ENCODE measurements at regions not wholly inside any gene's neighbourhood (a gene's known extent, or its start where the extent isn't known, plus 50 kb on each side); places are given as distances from the start of the nearest gene placed in this dataset.

GRCh38 chr11:29006668-29007067 lies 898.5 kb downstream of the METTL15 start:
- DNase-seq (ENCODE audit: extremely low read depth, insufficient read length): no peak
- Histone ChIP-seq H3K4me3 (replicated peaks; ENCODE audit: low read depth, low read length) (no peak overlapping the region), H3K27me3 (replicated peaks; ENCODE audit: control insufficient read depth, insufficient read depth, low read length) (no peaks in the 10 kb centered on the region), H3K36me3 (ENCODE audit: control insufficient read depth, insufficient read depth, low read length) (no peaks in the 10 kb centered on the region)
- TF ChIP-seq CTCF (IDR thresholded peaks at IDR 0.05; ENCODE audit: insufficient read depth, low read length, poor library complexity, severe bottlenecking): no peak

- Histone ChIP-seq H3K27me3 (replicated peaks; ENCODE audit: control insufficient read depth, insufficient read depth, low read length) (no peaks in the 10 kb centered on the region), H3K36me3 (ENCODE audit: control insufficient read depth, insufficient read depth, low read length) (no peaks in the 10 kb centered on the region), H3K4me3 (replicated peaks; ENCODE audit: low read depth, low read length) (no peak overlapping the region)
- no peak for TF ChIP-seq CTCF (IDR thresholded peaks at IDR 0.05; ENCODE audit: insufficient read depth, low read length, poor library complexity, severe bottlenecking)
- no peak for DNase-seq (ENCODE audit: extremely low read depth, insufficient read length)
Observed at GRCh38 chr11:29005401-29005980, 897.3 kb downstream of the METTL15 start.

- no peak for DNase-seq (ENCODE audit: extremely low read depth, insufficient read length)
- Histone ChIP-seq H3K27me3 (replicated peaks; ENCODE audit: control insufficient read depth, insufficient read depth, low read length) (no peaks in the 10 kb centered on the region), H3K4me3 (replicated peaks; ENCODE audit: low read depth, low read length) (no peak overlapping the region), H3K36me3 (ENCODE audit: control insufficient read depth, insufficient read depth, low read length) (no peaks in the 10 kb centered on the region)
- TF ChIP-seq CTCF (IDR thresholded peaks at IDR 0.05; ENCODE audit: insufficient read depth, low read length, poor library complexity, severe bottlenecking): no peak
Observed at GRCh38 chr11:29002816-29003215, 894.6 kb downstream of the METTL15 start.

GRCh38 chr11:28999620-29000019 lies 891.4 kb downstream of the METTL15 start:
- DNase-seq (ENCODE audit: extremely low read depth, insufficient read length): no peak
- H3K27me3 ChIP-seq (replicated peaks; ENCODE audit: control insufficient read depth, insufficient read depth, low read length): no peaks in the 10 kb centered on the region
- no peaks in the 10 kb centered on the region for H3K36me3 ChIP-seq (ENCODE audit: control insufficient read depth, insufficient read depth, low read length)
- no peak for TF ChIP-seq CTCF (IDR thresholded peaks at IDR 0.05; ENCODE audit: insufficient read depth, low read length, poor library complexity, severe bottlenecking)
- H3K4me3 ChIP-seq (replicated peaks; ENCODE audit: low read depth, low read length): no peak overlapping the region

GRCh38 chr11:28992996-28993395 lies 884.8 kb downstream of the METTL15 start:
- DNase-seq (ENCODE audit: extremely low read depth, insufficient read length): no peak
- Histone ChIP-seq H3K4me3 (replicated peaks; ENCODE audit: low read depth, low read length) (no peak overlapping the region), H3K27me3 (replicated peaks; ENCODE audit: control insufficient read depth, insufficient read depth, low read length) (no peaks in the 10 kb centered on the region), H3K36me3 (ENCODE audit: control insufficient read depth, insufficient read depth, low read length) (no peaks in the 10 kb centered on the region)
- no peak for TF ChIP-seq CTCF (IDR thresholded peaks at IDR 0.05; ENCODE audit: insufficient read depth, low read length, poor library complexity, severe bottlenecking)

- no peak overlapping the region for H3K4me3 ChIP-seq (replicated peaks; ENCODE audit: low read depth, low read length)
Observed at GRCh38 chr11:28984231-28984630, 876.0 kb downstream of the METTL15 start.

More at GRCh38 chr11:28984231-28984630, 876.0 kb downstream of the METTL15 start:
- no peak for DNase-seq (ENCODE audit: extremely low read depth, insufficient read length)
- Histone ChIP-seq H3K36me3 (ENCODE audit: control insufficient read depth, insufficient read depth, low read length) (no peaks in the 10 kb centered on the region), H3K27me3 (replicated peaks; ENCODE audit: control insufficient read depth, insufficient read depth, low read length) (no peaks in the 10 kb centered on the region)
- TF ChIP-seq CTCF (IDR thresholded peaks at IDR 0.05; ENCODE audit: insufficient read depth, low read length, poor library complexity, severe bottlenecking): no peak
